ENCODE measurements at regions not wholly inside any gene's neighbourhood (a gene's known extent, or its start where the extent isn't known, plus 50 kb on each side); places are given as distances from the start of the nearest gene placed in this dataset.
"Not testable (repeated sequence)": the region's sequence is repeated elsewhere in the genome, so short reads cannot be mapped to it uniquely, and the experiment has no call there.

DNA sequence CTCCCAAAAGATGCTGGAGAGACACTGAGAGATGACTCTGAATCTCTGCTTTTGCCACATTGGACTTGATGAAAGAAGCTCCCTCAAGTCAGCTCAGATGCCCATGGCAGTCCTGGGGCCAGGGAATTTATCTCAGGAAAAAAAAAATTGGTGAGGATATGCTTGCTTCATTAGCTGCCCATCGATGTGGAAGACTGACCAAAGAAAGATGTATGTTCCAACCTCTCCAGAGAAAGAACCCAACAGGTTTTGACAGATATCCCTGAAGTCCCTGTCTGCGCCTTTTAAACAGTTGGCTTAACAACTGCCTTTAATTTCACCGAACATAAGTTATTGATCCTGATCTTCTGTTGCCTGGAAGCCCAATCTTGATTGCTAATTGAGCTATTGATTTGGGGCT lies 137.4 kb downstream of the TMEM114 start:
- DNase-seq (ENCODE audit: low spot score) = no peak

DNA sequence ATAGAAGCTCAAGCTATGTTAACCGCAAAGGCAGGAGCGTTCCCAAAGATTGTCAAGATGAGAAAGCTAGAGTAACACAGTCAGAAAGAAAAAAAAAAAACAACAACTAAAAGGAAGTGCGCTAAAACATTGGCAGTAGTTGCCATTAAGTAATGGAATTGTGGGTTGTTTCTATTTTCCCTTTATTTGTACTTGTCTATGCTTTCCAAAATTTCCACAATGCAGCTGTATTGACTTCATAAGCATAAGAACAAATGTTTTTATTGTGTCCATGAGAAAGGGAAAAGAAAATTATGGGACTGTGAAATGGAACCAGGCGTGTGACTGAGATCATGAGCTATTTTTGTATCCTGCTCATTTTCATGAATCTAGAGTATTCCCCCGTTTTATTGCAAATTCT lies 153.4 kb downstream of the TMEM114 start:
- no peak for DNase-seq (ENCODE audit: low spot score)

DNA sequence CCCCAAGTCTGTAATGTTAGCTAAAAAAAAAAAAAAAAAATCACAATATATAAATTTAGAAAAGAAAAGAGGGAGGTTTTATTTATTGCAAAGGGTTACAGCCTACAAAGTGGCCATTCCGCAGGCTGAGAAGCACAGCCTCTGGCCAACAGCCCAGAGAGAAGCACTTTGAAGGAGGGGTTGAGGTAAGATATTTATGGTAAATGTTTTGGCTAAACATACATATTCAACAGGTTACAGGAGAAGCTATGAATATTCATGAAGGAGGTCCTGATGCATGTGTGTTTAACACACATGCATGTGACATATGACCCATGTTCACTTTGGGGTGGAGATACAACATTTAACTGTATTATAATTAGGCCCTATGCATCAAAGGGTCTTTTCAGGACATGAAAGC lies 158.5 kb downstream of the TMEM114 start:
- DNase-seq (ENCODE audit: low spot score) = no peak

DNA sequence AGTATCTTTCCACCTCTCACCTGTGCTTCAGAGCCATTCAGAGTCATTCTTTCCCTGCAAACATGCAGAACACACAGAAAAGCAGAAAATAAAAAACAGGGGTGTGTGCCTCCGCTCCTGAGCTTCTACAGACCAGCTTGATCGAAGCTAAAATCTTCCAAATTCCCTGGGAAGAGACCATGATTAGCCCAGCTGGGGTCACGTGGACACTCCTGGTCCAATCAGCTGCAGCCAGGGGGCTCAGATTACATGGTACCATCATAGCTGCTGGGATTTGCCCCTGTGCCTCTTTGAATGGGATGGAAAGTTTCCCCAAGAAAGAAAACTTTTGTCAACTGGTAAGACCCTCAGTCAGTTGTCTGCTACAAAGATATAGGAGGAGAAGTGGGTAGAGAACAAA lies 159.9 kb downstream of the TMEM114 start:
- DNase-seq (ENCODE audit: low spot score) = no peak

DNA sequence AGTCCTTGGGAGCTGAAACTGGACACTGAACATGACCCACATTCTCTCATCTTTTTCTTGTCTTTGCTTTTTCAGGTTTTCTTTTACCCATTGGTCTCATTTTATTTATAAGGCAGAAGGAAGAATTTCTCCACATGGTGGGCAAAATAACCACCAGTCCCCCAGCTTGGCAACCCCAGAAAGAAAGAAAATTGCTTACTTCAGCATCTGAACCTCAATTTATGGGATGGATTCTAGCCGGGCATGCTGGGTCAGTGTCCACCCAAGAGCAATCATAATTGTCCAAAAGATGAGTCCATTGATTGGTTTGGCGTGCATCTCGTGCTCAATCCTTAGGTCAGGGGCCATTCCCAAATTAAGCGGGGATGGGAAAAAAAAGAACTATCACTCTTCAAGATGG lies 163.7 kb downstream of the TMEM114 start:
- no peak for DNase-seq (ENCODE audit: low spot score)

DNA sequence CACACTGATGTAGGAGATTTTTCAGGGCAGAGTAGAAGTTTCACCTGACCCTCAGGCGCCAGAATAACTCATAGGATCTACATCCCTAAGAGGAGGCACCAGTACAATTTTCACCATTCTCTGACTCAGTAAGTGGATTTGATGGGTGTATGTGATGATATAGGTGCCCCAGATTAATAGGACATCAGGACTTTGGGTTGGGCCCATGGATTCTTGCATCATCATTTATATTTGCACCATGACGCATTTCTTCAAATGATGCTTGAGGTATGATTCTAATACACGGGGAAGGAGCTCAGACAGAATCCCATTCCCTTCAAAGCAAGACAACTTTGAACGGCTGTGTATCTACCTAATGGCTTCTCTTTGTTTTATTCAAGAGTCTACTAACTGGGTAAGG lies 173.2 kb downstream of the TMEM114 start:
- no peak for DNase-seq (ENCODE audit: low spot score)

DNA sequence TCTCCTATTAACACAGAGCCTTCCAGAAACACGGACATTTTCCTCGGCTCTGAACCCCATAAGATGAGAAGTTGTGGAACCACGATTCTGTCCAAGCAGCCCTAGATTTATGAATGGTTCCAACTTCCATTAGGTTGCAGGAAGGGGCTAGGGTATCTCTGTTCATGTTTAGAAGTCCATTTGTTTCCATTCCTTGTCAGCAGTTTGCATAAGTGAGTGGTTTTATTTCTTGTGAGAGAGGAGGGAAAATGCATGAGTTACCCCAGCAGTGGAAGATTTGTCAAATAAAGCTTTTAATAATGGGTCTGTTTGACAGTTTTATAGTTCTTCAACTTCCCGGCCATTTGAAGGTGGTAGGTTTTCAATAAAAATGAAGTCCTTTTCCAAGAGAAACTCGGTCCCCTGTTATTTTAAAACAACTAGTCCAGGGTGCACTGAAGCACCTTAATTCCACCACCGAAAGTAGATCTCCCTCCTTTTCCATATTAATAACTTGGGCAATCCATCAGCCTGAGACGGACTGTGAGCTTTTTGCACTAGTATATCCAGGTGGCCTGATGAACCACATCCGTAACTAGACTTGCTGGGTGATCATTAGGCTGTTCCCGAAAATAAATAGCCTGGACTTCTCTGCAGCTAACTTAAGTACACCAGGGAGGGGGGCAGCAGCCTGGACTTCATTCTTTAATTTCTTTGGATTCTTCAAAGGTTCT lies 181.3 kb downstream of the TMEM114 start:
- no peak for DNase-seq (ENCODE audit: low spot score)

DNA sequence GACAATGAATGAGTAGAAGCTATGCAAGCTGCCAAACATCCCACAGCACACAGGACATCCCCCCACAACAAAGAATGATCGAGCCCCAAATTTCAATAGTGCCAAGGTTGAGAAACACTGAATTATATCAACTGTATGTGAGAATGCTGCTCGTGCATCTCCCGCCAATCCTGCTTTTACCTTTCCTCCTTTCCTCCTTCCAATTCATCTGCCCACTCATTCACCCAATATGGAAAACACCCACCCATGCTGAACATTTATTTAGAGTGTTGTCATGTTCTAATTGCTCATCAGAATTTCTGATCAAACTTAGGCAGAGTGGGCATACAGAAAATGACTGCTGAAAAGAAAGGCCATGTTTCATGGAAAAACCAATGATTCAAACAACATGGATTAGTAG lies 183.0 kb downstream of the TMEM114 start:
- no peak for DNase-seq (ENCODE audit: low spot score)

DNA sequence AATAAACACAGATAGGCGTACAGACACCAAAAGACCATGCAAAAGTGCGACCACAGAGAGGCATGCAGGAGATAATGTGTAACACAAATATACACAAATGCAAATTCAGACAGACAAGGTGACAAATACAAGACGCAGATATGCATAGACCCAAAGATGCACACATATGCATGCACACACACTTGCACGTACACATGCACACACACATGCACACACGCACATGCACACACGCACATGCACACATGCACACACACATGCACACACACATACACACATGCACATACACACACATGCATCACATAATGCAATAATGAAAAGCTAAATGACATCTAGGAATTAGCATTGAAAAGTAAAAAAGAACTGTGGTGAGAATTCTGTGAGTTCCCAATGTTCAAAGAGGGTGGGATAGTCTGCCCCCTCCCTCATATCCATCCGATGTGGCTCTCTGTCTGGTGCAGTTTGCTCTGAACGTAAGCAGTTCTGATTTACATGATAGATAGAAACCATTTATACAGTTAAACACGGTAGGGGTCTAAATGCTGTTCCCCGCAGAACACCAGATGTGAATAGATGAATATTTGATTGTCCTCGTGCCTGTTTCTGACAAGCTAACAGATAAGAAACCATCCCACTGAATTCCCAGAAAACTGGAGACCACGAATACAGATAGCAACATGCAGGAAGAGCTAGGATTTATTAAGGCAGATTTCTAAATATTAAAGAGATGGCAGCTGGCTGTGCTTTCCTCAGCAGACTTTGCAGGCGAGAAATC lies 186.1 kb downstream of the TMEM114 start:
- DNase-seq (ENCODE audit: low spot score) = no peak

DNA sequence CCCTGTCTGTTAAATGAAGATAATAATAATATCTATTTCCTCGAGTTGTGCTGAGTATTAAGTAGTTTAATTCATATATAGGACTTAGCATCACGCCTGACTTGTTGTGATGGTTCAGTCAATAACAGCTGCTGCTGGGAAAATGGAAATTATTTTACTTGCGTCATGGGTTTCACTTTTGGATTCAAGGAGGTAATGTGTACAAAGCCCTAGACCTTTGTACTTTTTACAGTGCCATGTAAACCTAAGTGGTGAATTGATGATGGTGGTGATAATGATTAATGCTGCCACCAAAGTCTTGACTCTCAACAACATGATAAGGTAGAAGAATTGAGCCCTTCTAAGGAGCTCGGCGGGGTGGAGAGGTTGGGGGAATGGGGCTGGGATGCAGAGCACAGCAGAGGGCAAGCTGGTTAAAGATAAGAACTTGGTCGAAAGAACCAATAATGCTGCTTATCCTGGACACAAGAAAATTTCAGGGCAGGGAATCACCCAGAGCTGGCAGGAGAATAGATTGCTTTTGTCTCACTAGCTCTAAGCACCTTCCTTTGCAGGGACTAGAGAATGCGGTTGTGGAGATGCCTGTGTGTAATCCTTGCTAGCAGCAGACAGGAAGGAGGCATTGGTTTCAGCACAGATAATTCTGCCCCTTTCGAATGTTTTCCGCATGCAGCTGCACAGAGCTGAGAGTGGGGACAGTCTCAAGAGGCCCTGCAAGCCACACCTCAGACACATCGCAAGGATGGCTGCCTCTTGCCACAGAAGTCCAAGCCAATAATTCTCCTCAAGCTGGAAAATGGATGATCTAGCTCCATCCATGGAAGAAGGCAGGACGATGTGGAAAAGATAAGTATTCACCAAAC lies 187.1 kb downstream of the TMEM114 start:
- DNase-seq (ENCODE audit: low spot score) = no peak

DNA sequence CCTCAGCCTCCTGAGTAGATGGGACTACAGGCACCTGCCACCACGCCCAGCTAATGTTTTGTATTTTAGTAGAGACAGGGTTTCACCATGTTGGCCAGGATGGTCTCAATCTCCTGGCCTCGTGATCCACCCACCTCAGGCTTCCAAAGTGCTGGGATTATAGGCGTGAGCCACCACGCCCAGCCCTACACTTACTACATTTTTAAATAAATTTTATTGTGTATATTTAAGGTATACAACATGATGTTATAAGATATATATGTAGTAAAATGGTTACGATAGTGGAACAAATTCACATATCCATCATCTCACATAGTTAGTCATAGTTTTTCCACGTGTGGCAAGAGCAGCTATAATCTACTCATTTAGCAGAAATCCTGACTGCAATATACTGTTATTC lies 189.6 kb downstream of the TMEM114 start:
- DNase-seq (ENCODE audit: low spot score) = not testable (repeated sequence)

DNA sequence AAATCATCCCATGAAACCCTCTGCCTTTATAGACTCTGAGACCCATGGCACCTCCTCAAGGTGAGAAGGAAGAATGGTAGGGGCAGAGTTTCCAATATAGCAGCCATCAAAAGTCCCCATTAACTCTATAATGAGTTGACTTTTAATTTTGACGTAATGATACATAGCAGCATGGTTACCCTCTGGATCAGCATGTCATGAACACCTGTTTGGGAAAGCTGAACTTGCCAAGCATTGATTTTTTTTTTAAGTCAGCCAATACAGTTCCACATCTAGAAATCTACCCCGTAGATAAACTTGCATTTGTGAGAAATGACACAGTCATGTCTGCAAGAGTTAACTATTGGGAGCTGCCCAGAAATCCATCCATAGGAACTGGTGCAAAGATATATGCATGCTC lies 191.8 kb downstream of the TMEM114 start:
- no peak for DNase-seq (ENCODE audit: low spot score)

DNA sequence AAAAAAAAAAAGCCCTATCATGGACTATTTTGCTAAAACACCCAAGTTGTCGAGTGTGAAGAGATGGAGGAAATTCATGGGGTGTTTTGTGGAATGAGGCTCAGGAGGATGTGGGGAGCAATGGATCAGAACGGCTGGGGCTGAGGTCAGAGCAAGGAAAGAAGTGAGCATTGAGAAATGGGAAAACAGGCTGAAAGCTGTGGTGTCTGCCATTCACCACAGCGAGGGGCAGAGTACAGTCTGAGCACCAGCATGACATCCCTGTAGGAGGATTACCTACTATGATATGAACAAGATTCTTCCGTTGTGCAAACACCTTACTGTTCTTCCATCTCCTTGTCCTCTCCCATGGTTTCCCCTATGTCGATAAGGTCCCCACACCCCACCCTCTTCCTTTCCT lies 193.1 kb downstream of the TMEM114 start:
- no peak for DNase-seq (ENCODE audit: low spot score)

DNA sequence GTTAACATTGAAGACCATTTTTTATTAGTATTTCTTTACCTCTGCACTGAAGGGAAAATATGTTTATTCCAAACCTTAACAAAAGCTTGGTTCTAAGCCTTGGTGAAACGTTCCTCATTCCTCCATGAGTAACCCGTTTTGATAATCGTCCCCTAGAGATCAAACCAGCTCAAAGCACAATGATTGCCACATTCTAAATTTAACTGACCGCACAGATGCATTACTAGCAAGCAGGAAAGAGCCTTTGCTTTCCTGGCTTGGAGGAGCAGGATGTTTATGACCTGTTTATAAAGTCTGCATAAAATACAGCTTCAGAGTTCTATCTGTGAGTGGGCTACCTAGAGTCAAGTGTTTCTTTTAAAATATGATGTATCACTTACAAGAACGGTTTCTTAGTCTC lies 193.8 kb downstream of the TMEM114 start:
- no peak for DNase-seq (ENCODE audit: low spot score)

DNA sequence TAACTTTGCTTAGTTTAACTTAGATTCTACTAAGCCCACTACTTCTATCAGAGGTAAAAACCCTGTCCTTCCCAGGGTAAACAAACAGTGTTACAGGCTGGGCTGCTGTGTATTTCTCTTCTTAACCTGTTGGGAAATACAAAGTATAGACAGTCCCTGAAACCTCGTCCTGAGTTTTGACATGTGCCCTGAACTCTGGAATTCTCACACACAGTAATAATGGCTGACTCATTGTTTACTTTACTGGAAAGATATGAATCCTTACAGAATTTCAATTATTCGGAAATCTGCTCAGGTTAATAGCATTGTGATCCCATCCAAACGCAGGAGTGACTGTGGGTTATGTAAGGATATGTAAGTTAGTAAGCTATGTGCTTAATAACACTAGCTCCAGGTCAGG lies 199.1 kb downstream of the TMEM114 start:
- no peak for DNase-seq (ENCODE audit: low spot score)

DNA sequence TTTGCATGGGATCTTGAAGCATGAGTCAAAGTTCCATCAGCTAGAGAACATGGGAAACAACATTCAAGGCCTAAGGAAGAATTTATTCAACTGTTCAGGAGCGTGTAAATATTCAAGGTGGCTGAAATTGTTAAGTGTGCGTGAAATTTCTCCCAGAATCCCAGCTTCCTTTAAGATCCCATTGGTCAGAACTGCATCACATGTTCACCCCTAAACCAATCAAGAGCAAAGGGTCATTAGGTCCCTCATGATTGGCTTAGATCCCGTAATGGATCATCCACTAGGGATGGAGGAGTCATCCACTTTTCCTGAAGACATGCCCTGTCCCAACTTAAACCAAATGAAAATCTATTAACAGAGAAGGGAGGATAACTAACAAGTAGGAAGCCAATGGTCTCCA lies 201.6 kb downstream of the TMEM114 start:
- DNase-seq (ENCODE audit: low spot score) = no peak

DNA sequence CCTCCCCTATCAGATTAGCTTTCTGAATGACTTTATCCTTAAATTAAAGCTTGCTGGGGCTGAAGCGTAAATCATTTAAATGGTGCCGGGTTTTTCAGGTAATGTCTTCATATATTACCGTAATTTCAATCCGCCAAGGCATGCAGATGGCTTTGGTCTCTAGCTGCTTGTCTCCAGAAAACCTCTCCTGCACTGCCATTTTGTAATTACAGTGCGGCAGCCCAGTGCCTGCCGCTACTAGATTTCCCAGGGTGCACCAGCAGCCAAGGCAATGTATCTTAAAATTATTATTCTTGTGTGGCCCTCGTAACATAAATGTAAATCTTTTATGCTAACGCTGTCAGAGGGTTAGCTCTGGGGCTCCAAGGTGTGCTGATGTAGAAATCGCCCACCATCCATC lies 208.5 kb downstream of the TMEM114 start:
- no peak for DNase-seq (ENCODE audit: low spot score)

DNA sequence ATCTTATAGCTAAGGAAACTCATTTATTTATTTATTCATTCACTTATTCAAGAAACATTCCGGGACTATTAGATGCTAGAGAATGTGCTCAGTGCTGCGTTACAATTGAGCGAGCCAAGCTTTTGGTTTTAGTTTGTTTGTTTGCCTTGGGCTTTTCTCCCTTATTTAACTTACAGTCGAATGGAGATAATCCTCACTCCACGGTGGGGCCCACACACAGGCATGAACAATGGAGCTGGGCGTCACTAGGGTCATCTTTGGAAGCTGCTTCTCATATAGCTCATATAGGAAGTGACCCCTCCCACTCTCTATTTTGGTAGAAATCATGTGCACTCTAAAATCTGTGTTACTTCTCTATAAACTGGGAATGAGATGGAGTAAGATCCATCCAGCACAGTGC lies 210.0 kb downstream of the TMEM114 start:
- DNase-seq (ENCODE audit: low spot score) = no peak

DNA sequence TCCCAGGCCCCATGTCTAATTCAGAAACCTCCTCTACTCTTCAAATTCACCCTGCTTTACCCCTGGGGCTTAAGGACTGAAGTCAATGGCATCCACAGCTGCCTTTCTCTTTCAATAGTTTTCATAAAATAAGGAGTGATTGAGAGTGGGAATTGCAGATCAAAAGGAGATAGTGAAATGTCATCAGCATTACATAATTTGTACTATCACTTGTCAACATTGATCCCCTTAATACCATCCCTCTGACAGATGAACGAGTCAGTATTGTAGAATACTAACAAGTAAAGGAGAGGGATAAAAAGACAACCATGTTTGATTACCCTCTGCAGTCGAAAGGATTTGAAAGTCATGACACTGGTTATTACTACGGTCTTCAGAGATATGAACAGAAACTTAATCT lies 212.4 kb downstream of the TMEM114 start:
- DNase-seq (ENCODE audit: low spot score) = no peak

DNA sequence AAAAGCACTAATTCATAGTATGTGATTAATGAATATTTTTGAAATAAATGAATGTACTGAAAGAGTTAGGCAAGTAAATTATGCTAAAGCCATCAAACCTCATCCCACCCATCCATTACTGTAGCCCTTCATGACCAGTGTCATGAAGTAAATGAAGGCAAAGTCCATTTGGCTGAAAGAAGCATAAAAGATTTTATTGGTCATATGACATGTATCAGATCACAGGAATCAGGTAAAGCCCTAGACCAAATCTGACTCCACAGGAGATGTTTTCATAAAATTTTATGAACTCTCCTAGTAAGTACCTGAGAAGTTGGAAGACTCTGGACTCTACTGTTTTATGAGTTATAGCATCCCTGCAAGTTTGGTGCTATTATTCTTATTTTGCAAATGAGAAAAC lies 213.5 kb downstream of the TMEM114 start:
- DNase-seq (ENCODE audit: low spot score) = no peak

DNA sequence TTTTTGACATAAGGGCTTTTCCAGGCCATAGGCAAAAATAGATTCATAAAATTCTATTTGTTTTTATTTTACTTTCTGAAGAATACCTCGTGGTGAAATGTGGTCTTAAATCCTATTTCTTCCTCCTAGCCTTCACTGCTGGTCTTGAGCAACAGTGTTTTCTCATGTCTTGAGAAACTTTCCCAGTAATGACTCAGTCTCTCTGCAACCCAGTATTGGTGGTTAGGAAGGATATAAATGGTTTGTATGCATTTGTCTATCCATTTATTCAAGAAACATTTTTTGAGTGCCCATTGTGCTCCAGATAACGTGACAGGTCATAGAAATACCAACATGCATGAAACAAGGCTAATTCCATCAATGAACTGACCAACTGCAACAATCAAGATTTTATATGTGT lies 213.9 kb downstream of the TMEM114 start:
- DNase-seq (ENCODE audit: low spot score) = no peak

DNA sequence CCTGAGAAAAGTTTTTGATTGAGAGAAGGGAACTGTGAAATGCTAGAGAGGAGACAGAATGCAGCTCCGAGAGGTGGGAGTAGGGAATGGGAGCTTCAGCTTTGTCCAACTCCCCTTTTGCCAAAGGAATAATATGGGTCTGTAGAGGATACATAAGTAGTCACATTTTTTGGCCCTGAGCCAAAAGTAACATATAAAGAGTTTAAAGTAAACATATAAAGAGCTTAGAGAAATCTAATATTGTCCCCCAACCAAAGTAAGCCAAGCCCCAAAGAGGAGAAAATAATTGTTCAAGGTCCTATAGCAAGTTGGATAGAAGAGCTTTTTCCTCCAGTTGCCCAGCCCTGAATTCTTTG lies 215.1 kb downstream of the TMEM114 start:
- DNase-seq (ENCODE audit: low spot score) = no peak

DNA sequence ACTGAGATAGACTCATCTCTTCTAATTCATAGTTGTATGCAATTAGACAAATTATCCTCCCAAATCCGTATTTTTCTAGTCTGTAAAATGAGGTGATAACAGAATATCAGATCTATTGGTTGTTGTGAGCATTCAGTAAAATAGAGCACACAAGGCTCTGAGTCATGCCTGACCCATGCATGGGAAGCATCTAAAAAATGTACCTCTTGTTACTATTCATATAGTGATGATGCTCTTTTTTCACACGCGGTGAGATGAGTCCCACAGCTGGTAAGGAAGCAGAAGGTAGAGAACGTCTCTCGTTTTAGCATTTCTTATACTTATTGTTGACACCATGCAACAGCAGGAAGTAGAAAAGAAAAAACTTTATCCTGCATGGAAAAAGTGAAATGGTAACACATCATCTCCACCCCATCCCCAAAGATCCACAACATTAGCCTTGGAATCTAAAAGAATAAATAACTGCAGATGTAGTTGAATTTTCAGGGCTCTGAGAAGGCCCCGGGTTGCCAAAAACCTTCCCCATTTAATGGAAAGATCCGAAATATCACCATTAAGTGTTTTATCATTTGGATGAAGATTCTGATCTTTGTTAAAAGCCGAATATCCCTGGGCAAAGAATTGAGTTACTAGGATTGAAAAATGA lies 215.6 kb downstream of the TMEM114 start:
- DNase-seq (ENCODE audit: low spot score) = no peak

Data from germinal center (tissue), 1 donor.